Choroid plexus epithelial cell (primary cell): ENCODE measurements at regions not wholly inside any gene's neighbourhood (a gene's known extent, or its start where the extent isn't known, plus 50 kb on each side); places are given as distances from the start of the nearest gene placed in this dataset.
A peak's percentile ranks its signal among the peaks of the same experiment; 100 is the strongest.

Experiments used
- DNase-seq: peaks from one replicate; pipeline ENCODE4 v3.0.0-alpha.2; 2010; ENCODE audit warnings: low read depth
- H3K4me3 ChIP-seq: 2 replicates; pipeline ENCODE4 v1.5.1; 2011; ENCODE audit warnings: low read depth, mild to moderate bottlenecking, control low read depth, low read length, moderate library complexity
- TF ChIP-seq, protein P1 (sequence below): conservative IDR thresholded peaks from 2 replicates; pipeline ENCODE4 v1.5.1; 2011; ENCODE audit warnings: low read depth, mild to moderate bottlenecking, control low read depth, inconsistent platforms, low read length, moderate library complexity

DNA sequence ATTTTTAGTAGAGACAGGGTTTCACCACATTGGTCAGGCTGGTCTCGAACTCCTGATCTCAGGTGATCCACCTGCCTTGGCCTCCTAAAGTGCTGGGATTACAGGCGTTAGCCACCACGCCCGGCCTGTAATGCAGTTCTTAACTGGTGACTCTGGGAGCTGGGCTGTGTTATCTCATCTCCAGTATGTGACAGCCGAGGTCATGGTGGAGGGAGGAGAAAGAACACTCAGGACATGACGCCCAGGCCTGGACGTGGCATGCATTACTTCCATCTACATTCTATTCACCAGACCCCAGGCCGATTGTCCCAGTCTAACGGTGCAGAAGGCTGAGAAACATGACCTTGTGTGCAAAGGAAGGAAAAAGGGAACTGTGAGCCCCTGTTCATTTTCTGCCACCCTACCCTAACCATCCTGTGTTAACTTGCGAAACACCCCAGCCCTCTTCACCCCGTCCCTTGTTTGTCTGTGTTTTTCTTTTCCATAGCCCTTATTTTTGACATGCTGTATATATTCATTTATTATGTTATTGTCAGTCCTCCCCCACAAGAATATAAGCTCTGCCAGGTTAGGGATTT lies 88.1 kb upstream of the ASAP2 start:
- H3K4me3 ChIP-seq, result no peak overlapping the region
- TF ChIP-seq, protein P1, sequence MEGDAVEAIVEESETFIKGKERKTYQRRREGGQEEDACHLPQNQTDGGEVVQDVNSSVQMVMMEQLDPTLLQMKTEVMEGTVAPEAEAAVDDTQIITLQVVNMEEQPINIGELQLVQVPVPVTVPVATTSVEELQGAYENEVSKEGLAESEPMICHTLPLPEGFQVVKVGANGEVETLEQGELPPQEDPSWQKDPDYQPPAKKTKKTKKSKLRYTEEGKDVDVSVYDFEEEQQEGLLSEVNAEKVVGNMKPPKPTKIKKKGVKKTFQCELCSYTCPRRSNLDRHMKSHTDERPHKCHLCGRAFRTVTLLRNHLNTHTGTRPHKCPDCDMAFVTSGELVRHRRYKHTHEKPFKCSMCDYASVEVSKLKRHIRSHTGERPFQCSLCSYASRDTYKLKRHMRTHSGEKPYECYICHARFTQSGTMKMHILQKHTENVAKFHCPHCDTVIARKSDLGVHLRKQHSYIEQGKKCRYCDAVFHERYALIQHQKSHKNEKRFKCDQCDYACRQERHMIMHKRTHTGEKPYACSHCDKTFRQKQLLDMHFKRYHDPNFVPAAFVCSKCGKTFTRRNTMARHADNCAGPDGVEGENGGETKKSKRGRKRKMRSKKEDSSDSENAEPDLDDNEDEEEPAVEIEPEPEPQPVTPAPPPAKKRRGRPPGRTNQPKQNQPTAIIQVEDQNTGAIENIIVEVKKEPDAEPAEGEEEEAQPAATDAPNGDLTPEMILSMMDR, result no peak
- no peak for DNase-seq

- TF ChIP-seq, protein P1, result no peak
- no peak for DNase-seq
- no peak overlapping the region for H3K4me3 ChIP-seq
Measured at GRCh38 chr2:9115229-9115628, 91.4 kb upstream of the ASAP2 start.

DNA sequence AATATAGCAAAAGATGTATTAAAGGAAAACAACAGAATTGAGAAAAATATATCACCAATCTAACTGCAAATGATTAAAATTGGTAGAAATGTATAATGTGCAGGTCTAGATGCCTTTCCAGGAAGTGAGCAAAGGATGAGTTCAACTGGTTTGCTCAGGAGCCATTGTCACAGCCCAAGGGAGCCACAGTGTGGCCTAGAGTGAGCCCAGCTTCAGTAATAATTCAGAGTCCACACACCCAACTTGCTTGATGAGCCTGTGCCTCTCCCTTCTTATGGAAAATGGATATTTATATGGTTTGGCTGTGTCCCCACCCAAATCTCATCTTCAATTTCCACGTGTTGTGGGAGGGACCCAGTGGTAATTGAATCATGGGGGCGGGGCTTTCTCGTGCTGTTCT lies 92.2 kb upstream of the ASAP2 start:
- no peak overlapping the region for H3K4me3 ChIP-seq
- DNase-seq, result no peak
- TF ChIP-seq, protein P1, result peak; percentile 5

DNA sequence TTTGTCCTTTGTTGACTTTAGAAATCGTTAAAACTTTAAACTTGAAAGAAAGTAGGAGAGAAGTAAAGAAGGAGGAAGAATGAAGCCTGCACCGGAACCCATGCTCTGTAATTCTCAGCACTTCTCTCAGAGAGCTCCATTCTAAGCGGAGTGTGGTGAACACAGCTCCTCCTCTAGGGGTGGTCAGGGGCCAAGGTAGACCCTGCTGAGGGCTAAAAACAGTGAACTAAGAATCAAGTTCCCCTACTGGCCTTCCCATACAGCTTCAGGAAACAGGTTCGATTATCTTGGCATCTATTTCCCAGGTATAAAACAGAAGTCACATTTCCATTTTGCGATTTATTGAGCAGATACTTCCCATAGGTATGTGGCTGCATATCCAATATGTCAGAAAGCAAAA lies 92.7 kb upstream of the ASAP2 start:
- TF ChIP-seq, protein P1, result no peak
- H3K4me3 ChIP-seq, result no peak overlapping the region
- DNase-seq, result no peak

GRCh38 chr2:9113262-9113661 lies 93.3 kb upstream of the ASAP2 start:
- DNase-seq, result no peak
- TF ChIP-seq, protein P1, result no peak

GRCh38 chr2:9112079-9112721 lies 94.4 kb upstream of the ASAP2 start:
- peak; percentile 91 for DNase-seq
- H3K4me3 ChIP-seq, result no peak overlapping the region
- TF ChIP-seq, protein P1, result no peak

More at GRCh38 chr2:9113262-9113661, 93.3 kb upstream of the ASAP2 start:
- H3K4me3 ChIP-seq, result no peak overlapping the region
